ENCODE measurements at regions not wholly inside any gene's neighbourhood (a gene's known extent, or its start where the extent isn't known, plus 50 kb on each side); places are given as distances from the start of the nearest gene placed in this dataset.
A peak's percentile ranks its signal among the peaks of the same experiment; 100 is the strongest.
"Not testable (repeated sequence)": the region's sequence is repeated elsewhere in the genome, so short reads cannot be mapped to it uniquely, and the experiment has no call there.

DNA sequence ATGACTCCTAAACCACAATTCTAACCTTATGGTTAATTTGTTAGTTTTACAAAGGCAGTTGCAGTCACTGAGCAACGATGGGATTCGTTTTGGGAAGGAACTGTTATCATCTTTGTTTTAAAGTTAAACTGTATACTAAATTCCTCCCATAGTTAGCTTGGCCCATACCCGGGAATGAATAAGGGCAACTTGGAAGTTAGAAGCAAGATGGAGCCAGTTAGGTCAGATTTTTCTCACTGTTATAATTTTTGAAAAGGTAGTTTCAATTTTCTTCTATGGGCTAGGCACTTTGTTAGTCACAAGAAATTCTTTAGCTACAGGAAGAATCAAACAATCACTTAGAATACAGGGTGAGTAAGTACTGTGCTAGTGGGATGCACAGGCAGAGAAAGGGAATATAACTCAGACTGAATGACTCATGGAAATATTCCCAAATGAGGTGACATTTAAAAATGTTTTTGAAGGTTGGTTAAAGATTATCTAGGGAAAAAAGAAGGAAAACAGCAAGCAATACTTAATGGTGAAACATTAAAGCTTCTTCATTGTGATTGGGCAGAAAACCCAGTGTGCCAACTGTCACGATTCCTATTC is 153.6 kb downstream of the MAGEB17 start:
- no peak for DNase-seq (ENCODE audit: low spot score)

DNA sequence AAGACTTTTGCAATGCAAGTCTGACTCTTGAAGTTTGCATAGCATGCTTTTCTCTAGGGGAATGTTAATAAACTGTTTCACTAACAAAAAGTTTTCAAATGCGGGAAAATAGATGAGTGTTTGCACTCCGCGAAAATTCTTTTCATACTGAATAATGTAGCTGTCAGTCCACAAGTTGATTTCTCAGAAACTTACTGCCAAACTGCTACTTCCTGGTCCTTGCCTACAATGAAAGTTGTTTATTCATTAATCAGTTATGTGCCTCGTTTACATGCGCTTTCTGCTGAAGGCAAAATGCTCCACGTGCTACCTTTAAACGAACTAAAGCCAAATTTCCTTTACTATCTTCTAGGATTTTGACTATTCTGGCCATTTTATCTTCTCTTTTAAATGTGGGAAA is 166.2 kb downstream of the MAGEB17 start:
- DNase-seq (ENCODE audit: low spot score), result no peak

DNA sequence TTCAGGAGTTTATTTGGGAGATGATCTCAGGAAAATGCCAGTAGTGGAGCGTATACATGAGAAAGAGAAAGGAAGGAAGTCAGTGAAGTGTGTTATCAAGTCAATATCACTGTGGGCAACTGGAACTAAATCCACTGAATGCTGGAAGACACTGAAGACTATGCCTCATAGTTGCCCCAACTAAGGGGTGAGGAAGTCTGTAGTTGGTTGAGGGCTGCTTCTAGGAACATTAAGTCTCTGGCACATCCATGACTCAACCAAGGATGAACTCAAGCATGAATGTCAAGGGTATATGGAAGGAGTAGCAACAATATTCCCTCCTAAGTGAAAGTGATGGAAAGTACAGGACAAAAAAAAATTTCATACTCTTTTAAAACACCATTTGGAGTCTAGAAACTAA is 167.9 kb downstream of the MAGEB17 start:
- DNase-seq (ENCODE audit: low spot score), result no peak

DNA sequence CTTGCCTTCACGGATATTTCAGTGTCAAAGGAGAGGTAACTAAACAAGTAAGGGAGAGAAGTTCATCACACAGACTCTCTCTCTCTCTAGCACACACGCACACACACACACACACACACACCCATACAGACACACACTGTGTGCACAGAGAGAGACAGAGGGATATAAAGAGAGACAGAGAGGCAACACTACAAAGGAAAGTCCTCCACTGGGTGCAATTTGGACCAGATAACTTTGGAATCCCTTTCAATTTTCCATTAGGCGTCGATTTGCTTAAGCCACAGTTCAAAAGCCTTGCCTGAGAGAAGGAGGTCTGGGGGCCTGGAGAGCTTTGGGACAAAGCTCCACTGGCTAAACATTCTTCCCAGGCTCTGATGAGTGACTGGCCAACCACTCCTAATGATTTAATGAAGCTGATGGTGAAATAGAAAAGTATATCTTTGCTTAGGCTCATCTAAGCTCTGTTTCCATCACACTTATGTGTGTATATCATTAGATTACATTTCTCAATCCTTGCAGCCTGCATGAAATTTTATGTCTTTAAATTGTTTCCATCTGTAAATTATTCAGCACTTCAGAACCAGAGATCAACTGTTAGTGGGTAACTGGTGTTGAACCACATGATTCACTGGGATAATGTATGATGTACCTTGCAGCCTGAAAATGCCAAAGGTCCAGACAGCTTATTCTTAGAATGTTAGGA is 180.8 kb downstream of the MAGEB17 start:
- DNase-seq (ENCODE audit: low spot score), result no peak

DNA sequence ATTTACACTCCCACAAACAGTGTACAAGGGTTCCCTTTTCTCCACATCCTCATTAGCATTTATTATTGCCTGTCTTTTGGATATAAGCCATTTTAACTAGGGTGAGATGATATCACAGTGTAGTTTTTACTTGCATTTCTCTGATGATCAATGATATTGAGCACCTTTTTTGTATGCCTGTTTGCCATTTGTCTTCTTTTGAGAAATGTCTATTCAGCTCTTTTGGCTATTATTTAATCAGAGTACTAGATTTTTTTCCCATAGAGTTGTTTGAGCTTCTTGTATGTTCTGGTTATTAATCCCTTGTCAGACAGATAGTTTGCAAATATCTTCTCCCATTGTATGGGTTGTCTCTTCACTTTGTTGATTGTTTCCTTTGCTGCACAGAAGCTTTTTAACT is 190.6 kb downstream of the MAGEB17 start:
- no peak for DNase-seq (ENCODE audit: low spot score)

DNA sequence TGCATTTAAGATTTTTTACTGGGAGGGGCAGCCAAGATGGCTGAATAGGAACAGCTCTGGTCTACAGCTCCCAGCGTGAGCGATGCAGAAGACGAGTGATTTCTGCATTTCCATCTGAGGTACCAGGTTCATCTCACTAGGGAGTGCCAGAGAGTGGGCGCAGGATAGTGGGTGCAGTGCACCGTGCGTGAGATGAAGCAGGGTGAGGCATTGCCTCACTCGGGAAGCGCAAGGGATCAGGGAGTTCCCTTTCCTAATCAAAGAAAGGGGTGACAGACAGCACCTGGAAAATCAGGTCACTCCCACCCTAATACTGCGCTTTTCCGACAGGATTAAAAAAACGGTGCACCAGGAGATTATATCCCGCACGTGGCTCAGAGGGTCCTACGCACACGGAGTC is 192.8 kb downstream of the MAGEB17 start:
- not testable (repeated sequence) for DNase-seq (ENCODE audit: low spot score)

DNA sequence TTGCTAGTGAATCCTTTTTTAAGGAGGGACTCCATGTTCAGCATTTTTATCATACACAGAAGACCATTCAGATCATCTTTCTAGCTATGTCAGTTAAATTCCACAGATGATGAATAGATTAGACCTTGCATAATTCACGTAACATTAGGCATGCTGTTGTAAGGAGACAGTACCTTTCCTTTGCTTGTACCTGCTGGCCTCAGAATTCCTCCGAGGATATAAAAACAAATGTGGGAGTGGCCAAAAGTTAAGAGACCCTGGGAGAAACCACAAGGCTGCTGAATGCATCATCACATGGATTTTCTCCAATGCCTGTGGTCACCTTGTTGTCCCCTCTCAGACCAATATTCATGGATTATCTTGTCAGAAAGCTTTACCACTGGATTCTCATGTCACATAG is 201.4 kb downstream of the MAGEB17 start:
- no peak for DNase-seq (ENCODE audit: low spot score)

DNA sequence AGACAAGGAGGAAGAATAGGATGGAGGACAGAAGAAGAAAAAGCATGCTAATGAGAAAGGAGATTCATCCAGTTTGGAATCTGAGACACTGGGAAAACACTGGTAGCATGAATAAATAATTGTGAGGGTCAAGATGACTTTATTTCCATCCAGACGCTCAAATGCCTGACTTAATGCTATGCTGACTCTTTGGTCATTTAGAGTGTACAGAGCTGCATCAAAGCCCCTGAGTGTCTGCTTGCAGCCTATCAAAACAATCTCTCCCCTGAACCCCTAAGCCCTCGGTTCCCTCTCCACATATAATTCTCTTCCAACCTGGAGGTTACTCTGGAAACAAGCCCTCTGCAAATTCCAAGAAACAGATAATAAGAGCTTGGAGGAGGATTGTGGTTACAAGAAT is 208.8 kb downstream of the MAGEB17 start:
- DNase-seq (ENCODE audit: low spot score), result no peak

DNA sequence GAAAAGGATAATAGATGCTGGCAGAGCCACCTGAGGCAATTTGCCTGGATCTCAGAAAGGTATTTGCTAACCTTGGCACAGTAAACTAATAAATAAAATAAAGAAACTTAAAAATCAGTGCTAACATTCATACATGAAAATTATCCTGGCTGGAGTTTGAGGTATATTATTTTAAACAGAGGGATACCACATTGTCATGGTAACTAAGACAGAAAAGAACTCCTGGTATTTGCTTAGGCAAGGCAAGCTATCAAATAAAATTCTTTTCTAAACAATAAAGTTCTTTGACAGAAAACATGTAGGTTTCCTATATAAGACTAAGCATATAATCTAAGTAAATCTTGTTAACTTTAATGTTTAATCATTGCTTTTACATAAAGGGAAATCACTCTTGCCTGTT is 218.8 kb downstream of the MAGEB17 start:
- DNase-seq (ENCODE audit: low spot score), result no peak

DNA sequence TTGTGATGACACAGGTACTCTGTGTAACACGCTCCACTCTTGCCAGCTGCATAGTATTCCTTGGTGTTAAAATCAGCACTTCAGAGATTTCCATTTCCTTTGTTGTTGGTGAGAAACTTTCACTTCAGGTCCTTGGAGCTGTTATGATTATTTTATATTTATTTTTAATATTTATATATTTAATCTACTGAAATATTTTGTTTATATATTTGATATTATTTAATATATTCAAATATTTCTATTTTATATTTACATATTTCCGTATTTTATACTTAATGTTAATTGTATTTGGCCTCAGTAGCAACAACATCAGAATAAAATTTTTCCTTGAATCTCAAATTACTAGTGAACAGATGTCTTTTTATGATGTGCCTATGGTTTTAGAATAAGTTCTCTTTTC is 225.3 kb downstream of the MAGEB17 start:
- no peak for DNase-seq (ENCODE audit: low spot score)

DNA sequence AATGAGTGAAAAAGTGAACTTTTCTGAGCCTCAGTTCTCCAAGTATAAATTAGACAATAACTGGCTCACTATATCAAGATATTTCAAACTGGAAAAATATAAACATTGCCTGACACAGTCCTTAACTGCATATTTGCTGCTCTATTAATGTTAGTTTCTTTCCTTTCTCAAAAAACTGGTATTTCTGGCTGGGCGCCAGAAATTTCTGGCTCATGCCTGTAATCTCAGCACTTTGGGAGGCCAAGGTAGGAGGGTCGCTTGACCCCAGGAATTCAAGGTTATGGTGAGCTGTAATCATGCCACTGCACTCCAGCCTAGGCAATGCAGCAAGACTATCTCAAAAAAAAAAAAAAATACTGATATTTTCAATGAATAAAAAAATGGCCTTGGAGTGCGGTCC is 227.0 kb downstream of the MAGEB17 start:
- DNase-seq (ENCODE audit: low spot score), result no peak

DNA sequence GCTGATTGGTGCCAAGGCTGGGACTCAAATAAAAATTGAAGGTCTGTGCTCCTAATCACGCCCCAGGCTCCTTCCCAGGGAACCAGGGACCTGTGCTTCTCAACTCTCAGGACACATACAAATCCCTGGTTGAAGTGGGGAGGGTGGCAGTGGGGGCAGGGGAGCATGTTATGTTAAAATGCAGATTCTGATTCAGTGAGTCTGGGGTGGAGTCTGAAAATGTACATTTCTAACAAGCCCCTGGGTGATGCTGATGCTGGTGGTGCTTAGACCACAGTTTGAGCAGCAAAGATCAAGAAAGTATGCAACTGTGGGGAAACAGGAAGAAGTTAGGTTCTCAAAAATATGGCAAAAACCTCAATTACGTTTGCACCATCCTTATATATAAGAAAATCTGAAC is 236.5 kb downstream of the MAGEB17 start:
- no peak for DNase-seq (ENCODE audit: low spot score)

DNA sequence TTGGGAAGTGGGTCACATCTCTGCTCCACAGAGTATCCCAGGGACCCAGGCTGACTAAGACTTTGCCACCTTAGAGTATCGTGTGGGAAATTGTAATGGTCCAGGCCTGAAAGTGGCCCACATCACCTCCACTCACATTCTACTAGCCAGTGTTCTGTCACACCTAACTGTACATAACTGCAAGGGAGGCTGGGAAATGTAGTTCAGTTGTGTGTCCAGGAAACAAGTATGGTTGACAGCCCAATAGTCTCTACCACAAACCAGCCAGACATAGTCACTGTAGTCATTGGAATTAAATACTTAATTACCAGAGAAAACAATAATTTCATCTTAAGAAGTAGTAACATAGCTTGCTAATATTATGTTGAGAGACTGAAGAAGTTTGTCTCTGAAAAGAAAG is 233.4 kb upstream of the S100G start:
- DNase-seq (ENCODE audit: low spot score), result no peak

DNA sequence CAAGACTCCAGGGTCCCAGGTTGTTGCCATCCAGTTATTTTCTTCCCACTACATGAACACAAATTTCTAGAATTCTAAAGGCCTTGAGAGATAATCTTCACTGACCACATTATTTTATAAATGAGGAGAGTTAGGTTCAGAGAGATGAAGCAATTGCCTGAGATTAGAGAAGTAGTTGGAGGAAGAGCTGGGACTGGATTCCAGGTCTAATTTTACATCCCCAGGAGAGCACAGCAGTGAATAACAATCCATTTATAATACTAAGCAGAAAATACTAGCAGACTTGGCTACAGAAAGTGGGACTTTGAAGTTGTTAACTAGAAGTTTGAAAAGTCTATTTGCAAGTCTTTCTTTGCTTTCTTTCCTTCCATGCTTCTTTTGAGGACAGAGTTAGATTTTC is 231.3 kb upstream of the S100G start:
- DNase-seq (ENCODE audit: low spot score), result no peak

DNA sequence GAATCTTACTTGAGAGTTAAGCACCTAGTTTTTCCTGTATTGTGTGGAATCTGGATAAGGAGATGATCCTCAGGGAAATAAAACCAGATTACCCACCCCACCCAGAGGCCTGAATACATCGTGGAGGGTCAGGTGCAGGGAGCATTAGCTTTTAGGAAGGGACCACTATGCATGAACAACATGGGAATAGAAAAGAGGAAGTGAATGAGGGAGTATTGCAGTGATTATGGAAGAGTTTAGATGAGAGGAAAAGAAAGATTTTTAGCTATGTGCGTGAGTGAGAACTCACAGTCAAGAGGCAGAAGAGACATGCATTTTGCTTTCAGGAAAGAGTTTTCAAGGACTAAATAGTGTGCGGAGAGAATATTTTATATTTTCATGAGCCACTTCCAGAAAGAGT is 222.3 kb upstream of the S100G start:
- DNase-seq (ENCODE audit: low spot score), result no peak

DNA sequence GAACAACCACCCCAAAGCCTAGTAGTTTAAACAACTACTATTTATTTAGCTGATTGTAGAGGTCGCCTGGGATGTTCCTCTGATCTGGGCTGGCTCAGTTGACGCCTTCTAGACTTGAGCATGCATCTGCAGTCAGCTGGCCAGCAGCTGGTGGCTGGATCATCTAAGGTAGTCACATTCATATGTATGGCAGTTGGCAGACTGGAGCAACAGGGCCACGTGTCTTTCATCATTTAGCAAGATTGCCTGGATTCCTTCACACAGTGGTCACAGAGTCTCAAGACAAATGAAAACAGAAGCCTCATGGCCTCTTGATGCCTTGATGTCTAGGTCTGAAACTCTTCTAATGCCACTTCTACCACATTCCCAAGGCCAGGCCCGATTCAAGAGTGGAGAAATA is 220.6 kb upstream of the S100G start:
- DNase-seq (ENCODE audit: low spot score), result no peak

DNA sequence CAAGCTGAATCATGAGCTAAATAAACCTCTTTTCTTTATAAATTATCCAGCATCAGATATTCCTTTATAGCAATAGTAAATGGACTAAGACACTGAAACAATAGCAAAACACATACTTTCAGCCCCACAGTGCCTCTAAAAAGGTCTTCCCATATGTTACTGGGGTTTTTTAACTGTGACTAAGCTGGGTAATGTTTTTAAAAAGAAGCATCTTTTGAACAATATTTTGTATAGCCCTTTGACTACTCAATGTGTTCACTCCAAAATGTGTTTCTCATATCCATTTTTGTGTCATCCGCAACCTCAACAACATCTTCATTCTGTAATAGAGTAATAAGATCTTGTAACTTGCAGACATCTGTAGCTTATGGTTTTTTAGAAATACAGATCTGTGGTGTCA is 218.7 kb upstream of the S100G start:
- no peak for DNase-seq (ENCODE audit: low spot score)

DNA sequence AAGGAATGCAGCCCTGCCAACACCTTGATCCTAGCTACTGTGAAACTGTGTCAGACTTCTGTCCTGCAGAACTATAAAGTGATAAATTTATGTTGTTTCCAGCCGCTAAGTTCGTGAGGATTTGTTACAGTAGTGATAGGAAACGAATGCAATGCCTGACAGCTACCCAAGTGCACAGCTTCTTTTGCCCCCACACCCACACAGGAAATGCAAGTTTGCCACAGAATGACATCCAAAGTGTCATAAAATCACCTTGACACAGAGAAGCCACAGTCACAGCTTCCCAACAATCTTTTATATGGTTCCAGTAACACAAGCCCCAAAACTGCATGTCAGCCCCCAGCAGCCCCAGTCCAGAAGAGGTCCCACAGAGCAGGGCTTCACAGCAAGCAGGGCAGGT is 216.9 kb upstream of the S100G start:
- DNase-seq (ENCODE audit: low spot score), result no peak

DNA sequence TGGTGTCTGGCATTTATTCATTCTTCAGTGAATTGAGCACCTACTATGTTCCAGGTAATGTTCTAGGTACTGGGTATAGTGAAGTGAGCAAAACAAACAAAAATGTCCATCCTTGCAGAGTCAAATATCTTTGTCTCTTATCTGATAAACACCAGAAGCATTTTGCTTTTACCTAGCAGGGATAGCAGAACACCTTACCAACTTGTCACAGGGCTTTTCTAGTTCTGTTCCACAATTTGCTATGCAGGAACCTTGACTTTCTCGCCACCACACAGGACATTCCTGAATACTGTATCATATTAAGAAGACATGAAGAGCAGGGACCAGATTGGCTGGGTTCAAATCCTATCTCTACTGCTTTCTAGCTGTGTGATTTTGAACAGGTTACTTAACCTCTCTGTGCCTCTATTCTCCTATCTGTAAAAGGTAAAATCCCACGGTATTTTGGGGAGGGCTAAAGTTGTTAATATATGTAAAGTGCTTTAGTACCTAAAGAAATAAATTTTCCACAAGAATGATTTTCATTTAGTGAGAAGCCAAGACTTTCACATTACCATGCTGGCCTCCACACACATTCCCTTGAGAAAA is 214.5 kb upstream of the S100G start:
- no peak for DNase-seq (ENCODE audit: low spot score)

DNA sequence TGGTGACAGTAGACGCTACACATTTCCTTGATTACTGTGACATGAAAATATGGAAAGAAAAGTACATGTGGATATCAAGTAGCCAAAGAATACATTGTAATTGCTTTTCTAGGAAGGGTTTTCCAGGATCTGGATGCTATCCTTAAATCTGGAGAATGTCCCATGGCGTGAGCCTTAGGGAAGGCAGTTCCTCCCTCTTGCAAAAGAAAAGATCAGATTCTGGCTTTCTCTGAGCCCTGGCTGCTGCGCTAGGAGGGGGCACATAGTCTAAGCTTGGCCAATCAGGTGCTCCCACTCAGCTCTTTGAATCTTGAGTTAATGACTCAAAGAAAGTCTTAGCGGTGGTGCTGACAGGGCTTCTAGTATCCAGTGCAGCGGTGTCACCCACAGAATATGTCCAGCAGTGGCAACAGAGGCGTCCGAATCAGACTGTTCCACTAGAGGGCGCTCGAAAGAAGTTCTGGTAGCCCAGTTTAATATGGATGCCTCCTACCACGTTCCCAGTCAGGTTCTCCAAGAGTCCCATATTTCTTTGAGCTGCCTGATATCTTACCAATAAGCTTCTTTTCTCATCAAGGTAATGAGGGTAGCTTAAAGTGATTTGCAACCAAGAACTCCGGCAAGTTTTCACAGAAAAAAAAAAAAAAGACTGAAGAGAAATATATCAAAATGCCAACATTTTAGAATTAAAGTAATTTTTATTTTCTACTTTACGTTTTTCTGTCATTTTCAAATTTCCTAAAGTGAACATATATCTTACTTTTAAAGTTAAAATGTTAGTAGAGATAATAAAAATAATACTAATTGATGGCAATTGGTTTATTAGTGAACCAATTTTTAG is 213.4 kb upstream of the S100G start:
- DNase-seq (ENCODE audit: low spot score), result peak; percentile 65

DNA sequence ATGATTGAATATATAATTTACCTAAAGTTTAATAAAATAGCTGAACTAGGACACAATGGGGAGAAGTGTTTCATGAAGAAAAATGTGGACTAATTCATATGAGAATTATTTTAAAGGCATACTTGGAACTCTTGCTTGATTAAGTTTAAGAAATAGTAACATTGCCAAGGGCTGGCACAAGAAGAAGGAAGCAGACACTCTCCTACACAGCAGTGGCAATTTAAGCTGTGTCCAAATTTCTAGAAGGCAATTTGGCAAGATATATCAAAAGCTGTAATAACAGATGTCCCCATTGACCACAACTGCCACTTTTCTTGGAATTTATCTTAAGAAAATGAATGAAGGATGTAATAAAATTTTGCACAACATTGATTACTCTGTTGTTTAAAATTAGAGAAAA is 209.5 kb upstream of the S100G start:
- no peak for DNase-seq (ENCODE audit: low spot score)

DNA sequence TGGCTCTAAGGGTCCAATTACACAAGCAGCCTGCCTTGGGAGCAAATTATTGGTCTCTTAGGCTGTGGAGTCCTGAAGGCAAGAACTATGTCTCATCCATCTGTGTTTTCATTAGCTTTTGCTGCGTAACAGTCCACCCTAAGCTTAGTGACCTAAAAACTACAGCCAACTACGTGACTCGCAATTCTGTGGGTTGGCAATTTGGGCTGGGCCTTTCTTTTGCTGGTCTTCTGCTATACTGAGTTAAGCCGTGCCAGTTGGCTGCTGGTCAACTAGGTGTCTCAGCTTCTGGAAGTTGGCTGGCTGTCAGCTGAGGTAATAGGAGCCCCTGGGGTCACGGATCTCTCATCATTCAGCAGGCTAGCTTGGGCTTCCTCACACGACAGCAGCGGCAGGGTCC is 205.6 kb upstream of the S100G start:
- no peak for DNase-seq (ENCODE audit: low spot score)

DNA sequence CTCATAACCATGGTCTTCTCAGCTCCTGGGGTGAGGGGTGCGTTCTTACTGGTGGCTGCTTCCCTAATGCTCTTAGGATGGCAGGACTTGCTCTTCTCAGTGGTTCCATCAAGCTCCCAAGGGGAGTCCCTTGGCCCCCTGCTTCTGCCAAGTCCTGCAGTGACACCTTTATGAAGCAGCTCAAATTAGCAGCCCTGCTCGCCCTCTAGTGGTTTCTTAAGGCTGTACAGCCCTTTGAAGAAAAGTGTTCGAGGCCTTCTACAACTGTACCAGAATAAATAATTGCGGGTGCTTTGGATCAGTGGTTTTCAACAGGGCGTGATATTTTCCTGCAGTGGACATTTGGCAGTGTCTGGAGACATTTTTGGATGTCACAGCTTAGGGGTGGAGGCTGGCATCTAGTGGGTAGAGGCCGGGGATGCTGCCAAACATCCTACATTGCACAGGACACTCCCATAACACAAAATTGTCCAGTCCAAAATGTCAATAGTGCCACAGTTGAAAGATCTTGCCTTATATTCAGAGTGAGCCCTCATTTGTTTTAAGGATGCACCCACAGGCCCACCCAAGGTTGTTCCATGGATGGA is 204.7 kb upstream of the S100G start:
- DNase-seq (ENCODE audit: low spot score), result peak; percentile 1

Measured in pons (tissue), 1 donor.